IMR-90 (cell line): ENCODE measurements at regions not wholly inside any gene's neighbourhood (a gene's known extent, or its start where the extent isn't known, plus 50 kb on each side); places are given as distances from the start of the nearest gene placed in this dataset.

Source experiments
- BHLHE40 ChIP-seq: fragments of 150-350 bp; IDR thresholded peaks from 2 replicates; pipeline ENCODE4 v1.6.1; 2016; ENCODE audit warnings: mild to moderate bottlenecking, low read depth, low read length
- CEBPB ChIP-seq: IDR thresholded peaks from 2 replicates; pipeline ENCODE4 v1.6.1; 2012; ENCODE audit warnings: low read depth, low read length, improper control_type of control experiment
- CHD1 ChIP-seq: IDR thresholded peaks from 2 replicates; pipeline ENCODE4 v1.6.1; 2012; ENCODE audit warnings: low read depth, low read length, improper control_type of control experiment
- CTCF ChIP-seq: conservative IDR thresholded peaks from 2 replicates; pipeline ENCODE4 v1.5.1; 2012; ENCODE audit warnings: mild to moderate bottlenecking, low read depth, low read length, improper control_type of control experiment
- ELK1 ChIP-seq: fragments of 150-350 bp; IDR thresholded peaks from 2 replicates; pipeline ENCODE4 v1.6.1; 2016; ENCODE audit warnings: low read depth, mild to moderate bottlenecking, low read length, moderate library complexity, borderline replicate concordance
- FOS ChIP-seq: fragments of 150-350 bp; IDR thresholded peaks from 2 replicates; pipeline ENCODE4 v1.6.1; 2016; ENCODE audit warnings: low read depth, low read length
- MAFK ChIP-seq: IDR thresholded peaks from 2 replicates; pipeline ENCODE4 v1.6.1; 2012; ENCODE audit warnings: low read depth, low read length, improper control_type of control experiment
- MAZ ChIP-seq: IDR thresholded peaks from 2 replicates; pipeline ENCODE4 v1.6.1; 2012; ENCODE audit warnings: low read depth, mild to moderate bottlenecking, low read length, improper control_type of control experiment, moderate library complexity, borderline replicate concordance
- MXI1 ChIP-seq: IDR thresholded peaks from 2 replicates; pipeline ENCODE4 v1.6.1; 2012; ENCODE audit warnings: low read depth, mild to moderate bottlenecking, low read length, moderate library complexity, borderline replicate concordance
- NFE2L2 ChIP-seq: fragments of 150-350 bp; IDR thresholded peaks from 2 replicates; pipeline ENCODE4 v1.6.1; 2016; ENCODE audit warnings: low read depth, mild to moderate bottlenecking, low read length
- POLR2A ChIP-seq: IDR thresholded peaks from 2 replicates; pipeline ENCODE4 v1.6.1; 2012; ENCODE audit warnings: mild to moderate bottlenecking, low read depth, low read length
- RAD21 ChIP-seq: IDR thresholded peaks from 2 replicates; pipeline ENCODE4 v1.6.1; 2012; ENCODE audit warnings: low read length, improper control_type of control experiment
- SMC3 ChIP-seq: fragments of 150-350 bp; IDR thresholded peaks from 2 replicates; pipeline ENCODE4 v1.6.1; 2016; ENCODE audit warnings: low read depth, mild to moderate bottlenecking, antibody characterized with exemption, low read length, moderate library complexity
- USF2 ChIP-seq: fragments of 150-350 bp; IDR thresholded peaks from 2 replicates; pipeline ENCODE4 v1.6.1; 2017; ENCODE audit warnings: mild to moderate bottlenecking, antibody characterized with exemption, low read length, low read depth

GRCh38 chr14:85313560-85314207 lies 216.3 kb upstream of the FLRT2 start:
- TF ChIP-seq POLR2A = no peak
- no peak for TF ChIP-seq CTCF
- TF ChIP-seq SMC3 = no peak
- no peak for TF ChIP-seq NFE2L2
- TF ChIP-seq MXI1 = no peak
- TF ChIP-seq MAFK = no peak
- TF ChIP-seq BHLHE40 = no peak
- TF ChIP-seq FOS = no peak
- no peak for TF ChIP-seq RAD21
- TF ChIP-seq CHD1 = no peak
- no peak for TF ChIP-seq USF2
- TF ChIP-seq MAZ = no peak
- no peak for TF ChIP-seq ELK1
- TF ChIP-seq CEBPB = 0 out of 2 replicates have a peak, but pooled peaks have one; percentile 8
